AG08395 (cell line): ENCODE measurements at regions not wholly inside any gene's neighbourhood (a gene's known extent, or its start where the extent isn't known, plus 50 kb on each side); places are given as distances from the start of the nearest gene placed in this dataset.

Source experiments
- DNase-seq: peaks from one replicate; pipeline ENCODE4 v3.0.0; 2012; ENCODE audit warnings: mixed read lengths, low spot score

GRCh38 chr3:194084284-194084683 is 51.7 kb upstream of the HES1 start:
- DNase-seq = no peak
